ENCODE measurements at regions not wholly inside any gene's neighbourhood (a gene's known extent, or its start where the extent isn't known, plus 50 kb on each side); places are given as distances from the start of the nearest gene placed in this dataset.

- TF ChIP-seq CTCF (conservative IDR thresholded peaks at IDR 0.05; ENCODE audit: low read length): no peak
- no peak for TF ChIP-seq EZH2phosphoT487 (IDR thresholded peaks at IDR 0.05; ENCODE audit: borderline replicate concordance, low read depth, low read length)
These were observed 74.7 kb upstream of the ANXA1 start for GRCh38 chr9:73076970-73077369.
